ENCODE measurements at regions not wholly inside any gene's neighbourhood (a gene's known extent, or its start where the extent isn't known, plus 50 kb on each side); places are given as distances from the start of the nearest gene placed in this dataset.

- Histone ChIP-seq H3K4me3 (no peak overlapping the region), H3K27ac (no peak overlapping the region), H3K36me3 (no peaks in the 10 kb centered on the region), H3K9me3 (no peaks in the 10 kb centered on the region), H3K27me3 (no peaks in the 10 kb centered on the region), H3K4me1 (peaks cover 0 to 17% (median 12%) of the 10 kb centered on the region in 9 donors)
- 95% methylated on average over 2 of the region's 2 CpGs for WGBS, 2 donors
- intact Hi-C loops (cut with DNase I) = loop anchor here in 1 of 10 donors (1.0 kb wide), 1 partner anchor 15 kb away; no protein-coding TSS in a partner anchor
- no peak for ATAC-seq
- TF ChIP-seq, protein P1, sequence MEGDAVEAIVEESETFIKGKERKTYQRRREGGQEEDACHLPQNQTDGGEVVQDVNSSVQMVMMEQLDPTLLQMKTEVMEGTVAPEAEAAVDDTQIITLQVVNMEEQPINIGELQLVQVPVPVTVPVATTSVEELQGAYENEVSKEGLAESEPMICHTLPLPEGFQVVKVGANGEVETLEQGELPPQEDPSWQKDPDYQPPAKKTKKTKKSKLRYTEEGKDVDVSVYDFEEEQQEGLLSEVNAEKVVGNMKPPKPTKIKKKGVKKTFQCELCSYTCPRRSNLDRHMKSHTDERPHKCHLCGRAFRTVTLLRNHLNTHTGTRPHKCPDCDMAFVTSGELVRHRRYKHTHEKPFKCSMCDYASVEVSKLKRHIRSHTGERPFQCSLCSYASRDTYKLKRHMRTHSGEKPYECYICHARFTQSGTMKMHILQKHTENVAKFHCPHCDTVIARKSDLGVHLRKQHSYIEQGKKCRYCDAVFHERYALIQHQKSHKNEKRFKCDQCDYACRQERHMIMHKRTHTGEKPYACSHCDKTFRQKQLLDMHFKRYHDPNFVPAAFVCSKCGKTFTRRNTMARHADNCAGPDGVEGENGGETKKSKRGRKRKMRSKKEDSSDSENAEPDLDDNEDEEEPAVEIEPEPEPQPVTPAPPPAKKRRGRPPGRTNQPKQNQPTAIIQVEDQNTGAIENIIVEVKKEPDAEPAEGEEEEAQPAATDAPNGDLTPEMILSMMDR (IDR thresholded peaks at IDR 0.05) = no peak
- no peak for DNase-seq
Observed at GRCh38 chr7:106196460-106197021, 84.4 kb upstream of the SYPL1 start.

DNA sequence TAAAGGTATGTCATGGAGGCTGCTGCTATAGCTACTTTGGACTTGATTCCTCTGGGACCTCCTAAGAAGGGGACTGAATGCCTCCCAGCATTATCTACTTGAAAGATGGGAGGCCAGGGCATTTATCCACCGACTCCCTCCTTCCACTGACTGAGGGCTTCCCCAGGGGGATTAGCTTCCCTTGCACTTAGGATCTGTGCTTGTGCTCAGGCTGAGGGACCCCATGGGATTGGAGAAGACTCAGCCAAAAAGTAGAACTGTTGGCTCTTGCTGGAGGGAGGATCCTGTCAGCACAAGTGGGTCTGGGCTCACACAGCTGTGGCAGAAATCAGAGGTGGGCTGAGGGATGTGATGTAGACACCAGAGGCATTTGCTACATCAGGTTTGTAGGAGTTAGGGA, 81.5 kb upstream of the SYPL1 start:
- Histone ChIP-seq H3K4me1 (peaks cover 0 to 7% (median 0%) of the 10 kb centered on the region in 9 donors), H3K36me3 (no peaks in the 10 kb centered on the region), H3K27me3 (no peaks in the 10 kb centered on the region), H3K4me3 (no peak overlapping the region), H3K27ac (no peak overlapping the region), H3K9me3 (no peaks in the 10 kb centered on the region)
- DNase-seq (no peak), ATAC-seq (peak in 3 of 8 donors; percentile 24 to 55 (median 34))
- intact Hi-C loops (cut with DNase I) = no loop called here
- TF ChIP-seq, protein P1 (IDR thresholded peaks at IDR 0.05) = no peak
- WGBS, 2 donors = 51 to 52% methylated on average over 1 of the region's 1 CpG

DNA sequence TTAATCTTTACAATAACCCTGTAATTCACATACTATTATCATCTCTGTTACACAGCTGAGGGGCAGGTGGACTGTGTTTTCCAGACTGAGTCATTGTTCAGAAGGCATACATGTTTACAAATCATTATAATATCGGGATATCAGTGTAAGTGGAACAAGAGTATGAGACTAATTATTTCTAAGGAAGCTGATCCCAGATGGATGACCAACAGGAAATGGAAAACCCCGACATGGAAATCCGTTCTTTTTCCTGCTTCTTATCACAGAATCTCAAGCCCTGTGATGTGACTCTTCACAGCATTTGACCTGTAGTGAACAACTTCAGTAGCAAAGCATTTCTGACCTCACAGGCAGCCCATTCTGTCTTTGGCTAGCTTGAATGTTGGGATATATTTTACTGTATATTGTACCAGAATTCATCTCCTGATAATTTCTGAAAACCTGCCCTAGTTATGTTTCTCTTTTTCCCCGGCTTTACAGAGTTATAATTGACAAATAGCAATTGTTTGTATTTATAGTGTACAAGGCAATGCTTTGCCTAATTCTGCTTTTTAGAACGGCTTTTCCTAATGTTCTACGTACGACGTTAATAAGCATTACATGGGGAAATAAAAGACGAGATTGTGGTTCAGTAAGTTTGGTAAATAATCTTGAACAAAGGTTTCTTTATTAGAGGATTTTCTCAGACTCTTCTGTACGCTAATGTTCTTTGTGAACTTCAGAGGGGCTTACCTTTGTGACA, 78.6 kb upstream of the SYPL1 start:
- WGBS, 2 donors = 74 to 79% methylated on average over 10 of the region's 10 CpGs
- no peak for DNase-seq
- Histone ChIP-seq H3K36me3 (no peaks in the 10 kb centered on the region), H3K27me3 (no peaks in the 10 kb centered on the region), H3K4me1 (peaks cover 0 to 6% (median 0%) of the 10 kb centered on the region in 9 donors), H3K9me3 (peaks cover 0 to 8% (median 0%) of the 10 kb centered on the region in 11 donors), H3K4me3 (no peak overlapping the region), H3K27ac (peak overlapping the region in 1 of 10 donors; percentile 11)
- peak in 2 of 8 donors; percentile 30 to 61 for ATAC-seq
- intact Hi-C loops (cut with DNase I) = no loop called here
- TF ChIP-seq, protein P1 (IDR thresholded peaks at IDR 0.05) = no peak

- no peak overlapping the region for H3K4me3 ChIP-seq
- no peak overlapping the region for H3K27ac ChIP-seq
- peaks cover 0 to 7% (median 0%) of the 10 kb centered on the region in 9 donors for H3K4me1 ChIP-seq
- H3K9me3 ChIP-seq = peaks cover 0 to 8% (median 0%) of the 10 kb centered on the region in 11 donors
- DNase-seq (no peak), ATAC-seq (no peak)
- no peaks in the 10 kb centered on the region for H3K27me3 ChIP-seq
- WGBS, 2 donors = 90 to 92% methylated on average over 9 of the region's 9 CpGs
- intact Hi-C loops (cut with DNase I) = loop anchor here in 1 of 10 donors (10.0 kb wide), 1 partner anchor 87 kb away; no protein-coding TSS in a partner anchor
- TF ChIP-seq, protein P1 (IDR thresholded peaks at IDR 0.05) = no peak
- H3K36me3 ChIP-seq = no peaks in the 10 kb centered on the region
Observed at GRCh38 chr7:106187613-106188350, 75.7 kb upstream of the SYPL1 start.
